HG03060 (cell line): ENCODE measurements at regions not wholly inside any gene's neighbourhood (a gene's known extent, or its start where the extent isn't known, plus 50 kb on each side); places are given as distances from the start of the nearest gene placed in this dataset.

Experiments
- ATAC-seq: cut with Tn5 transposase; IDR thresholded peaks from one replicate; pipeline ENCODE4 v1.9.1; 2021; ENCODE audit warnings: low read depth, moderate number of reproducible peaks; ENCODE audit not compliant: unreplicated experiment

- no peak for ATAC-seq
Observed at GRCh38 chr4:67052814-67053675, 492.3 kb downstream of the CENPC start.

GRCh38 chr4:67051000-67051789 lies 494.1 kb downstream of the CENPC start:
- ATAC-seq = no peak

GRCh38 chr4:67049446-67049845 lies 495.9 kb downstream of the CENPC start:
- ATAC-seq = no peak

GRCh38 chr4:67048530-67048929 lies 496.8 kb downstream of the CENPC start:
- ATAC-seq = no peak

- ATAC-seq = no peak
Observed at GRCh38 chr4:67040315-67040714, 505.0 kb downstream of the CENPC start.

- no peak for ATAC-seq
Observed at GRCh38 chr4:67038228-67038566, 507.1 kb downstream of the CENPC start.

- no peak for ATAC-seq
Observed at GRCh38 chr4:67037504-67038227, 507.6 kb downstream of the CENPC start.

- no peak for ATAC-seq
Observed at GRCh38 chr4:67036791-67037190, 508.5 kb downstream of the CENPC start.

- no peak for ATAC-seq
Observed at GRCh38 chr4:67035986-67036385, 509.3 kb downstream of the CENPC start.

- no peak for ATAC-seq
Observed at GRCh38 chr4:67035501-67035900, 509.8 kb downstream of the CENPC start.

- ATAC-seq = no peak
Observed at GRCh38 chr4:67030636-67031035, 514.7 kb downstream of the CENPC start.

GRCh38 chr4:67020438-67020797 lies 524.9 kb downstream of the CENPC start:
- ATAC-seq = no peak

GRCh38 chr4:67019686-67020437 lies 525.4 kb downstream of the CENPC start:
- ATAC-seq = no peak

GRCh38 chr4:67014592-67014991 lies 530.7 kb downstream of the CENPC start:
- no peak for ATAC-seq

- ATAC-seq = no peak
Observed at GRCh38 chr4:67006791-67007190, 538.5 kb downstream of the CENPC start.

GRCh38 chr4:66991521-66991920 lies 553.8 kb downstream of the CENPC start:
- no peak for ATAC-seq

- ATAC-seq = no peak
Observed at GRCh38 chr4:66974665-66975064, 570.6 kb downstream of the CENPC start.

- no peak for ATAC-seq
Observed at GRCh38 chr4:66972087-66972486, 573.2 kb downstream of the CENPC start.

GRCh38 chr4:66964467-66964866 lies 580.8 kb downstream of the CENPC start:
- no peak for ATAC-seq

GRCh38 chr4:66963084-66963483 lies 582.2 kb downstream of the CENPC start:
- ATAC-seq = no peak

GRCh38 chr4:66959207-66959606 lies 586.1 kb downstream of the CENPC start:
- no peak for ATAC-seq
